Activated CD8-positive, alpha-beta T cell treated with anti-CD3 and anti-CD28 coated beads for 36 hours (primary cell): ENCODE measurements at regions not wholly inside any gene's neighbourhood (a gene's known extent, or its start where the extent isn't known, plus 50 kb on each side); places are given as distances from the start of the nearest gene placed in this dataset.

Source experiments
- ATAC-seq: fragments of 200-7000 bp; cut with Tn5 transposase; one replicate; pipeline ENCODE4 v1.10.0; 2021; ENCODE audit warnings: mild to moderate bottlenecking, moderate library complexity
- CTCF ChIA-PET: fragments of 350-600 bp; sonication (Branson Sonifier 250); formaldehyde crosslinking; loops from one replicate; lab custom pipeline; 2021; ENCODE audit warnings: antibody characterized with exemption; lab: Charles Lee
- POLR2A ChIA-PET: fragments of 350-600 bp; sonication (Branson Sonifier 250); formaldehyde crosslinking; loops from one replicate; lab custom pipeline; 2021; ENCODE audit warnings: antibody characterized with exemption; lab: Charles Lee
- DNase-seq: peaks from one replicate; pipeline ENCODE4 v3.0.0-alpha.2; 2020
- H3K27ac Mint-ChIP-seq: one replicate; pipeline ENCODE4 v1.8.0; 2021; ENCODE audit warnings: mild to moderate bottlenecking, mixed read lengths
- H3K27me3 Mint-ChIP-seq: one replicate; pipeline ENCODE4 v1.8.0; 2021; ENCODE audit warnings: mixed read lengths
- H3K36me3 Mint-ChIP-seq: one replicate; pipeline ENCODE4 v1.8.0; 2021; ENCODE audit warnings: low read depth, mixed read lengths
- H3K4me1 Mint-ChIP-seq: one replicate; pipeline ENCODE4 v1.8.0; 2021; ENCODE audit warnings: low read depth, mixed read lengths
- H3K4me3 Mint-ChIP-seq: one replicate; pipeline ENCODE4 v1.8.0; 2021; ENCODE audit warnings: mild to moderate bottlenecking, moderate library complexity, mixed read lengths
- H3K9me3 Mint-ChIP-seq: one replicate; pipeline ENCODE4 v1.8.0; 2021; ENCODE audit warnings: mixed read lengths
- CTCF ChIP-seq: fragments of 200-600 bp; IDR thresholded peaks from one replicate; pipeline ENCODE4 v1.8.0; 2022; ENCODE audit warnings: antibody characterized with exemption, mild to moderate bottlenecking
- intact Hi-C: fragments of 100-400 bp; cut with micrococcal nuclease; formaldehyde crosslinking; loops from one replicate; pipeline ENCODE4 v1.10.0; 2022

GRCh38 chr5:115398719-115399118 is 102.3 kb upstream of the CCDC112 start:
- intact Hi-C loops, result no loop called here
- POLR2A ChIA-PET, result no interaction called here
- ATAC-seq (no peak), DNase-seq (no peak)
- TF ChIP-seq CTCF, result no peak
- no peaks in the 10 kb centered on the region for H3K9me3 Mint-ChIP-seq
- CTCF ChIA-PET, result no interaction called here
- H3K27ac Mint-ChIP-seq, result no peak overlapping the region
- no peaks in the 10 kb centered on the region for H3K27me3 Mint-ChIP-seq
- no peak overlapping the region for H3K4me3 Mint-ChIP-seq
- no peaks in the 10 kb centered on the region for H3K36me3 Mint-ChIP-seq
- no peaks in the 10 kb centered on the region for H3K4me1 Mint-ChIP-seq

GRCh38 chr5:115396688-115397087 is 100.2 kb upstream of the CCDC112 start:
- no peak for DNase-seq
- TF ChIP-seq CTCF, result no peak
- POLR2A ChIA-PET, result no interaction called here
- Mint-ChIP-seq H3K4me3 (no peak overlapping the region), H3K36me3 (no peaks in the 10 kb centered on the region), H3K9me3 (no peaks in the 10 kb centered on the region), H3K4me1 (no peaks in the 10 kb centered on the region), H3K27ac (no peak overlapping the region), H3K27me3 (no peaks in the 10 kb centered on the region)
- intact Hi-C loops, result no loop called here
- no peak for ATAC-seq
- CTCF ChIA-PET, result no interaction called here

GRCh38 chr5:115396081-115396480 is 99.6 kb upstream of the CCDC112 start:
- H3K27ac Mint-ChIP-seq, result no peak overlapping the region
- ChIA-PET POLR2A (no interaction called here), CTCF (no interaction called here)
- ATAC-seq, result no peak
- no peaks in the 10 kb centered on the region for H3K27me3 Mint-ChIP-seq
- H3K9me3 Mint-ChIP-seq, result no peaks in the 10 kb centered on the region
- no peaks in the 10 kb centered on the region for H3K36me3 Mint-ChIP-seq
- no peak overlapping the region for H3K4me3 Mint-ChIP-seq
- intact Hi-C loops, result no loop called here
- no peaks in the 10 kb centered on the region for H3K4me1 Mint-ChIP-seq
- no peak for DNase-seq
- no peak for TF ChIP-seq CTCF

- H3K36me3 Mint-ChIP-seq, result no peaks in the 10 kb centered on the region
- H3K27ac Mint-ChIP-seq, result no peak overlapping the region
- ATAC-seq, result no peak
Measured at GRCh38 chr5:115394531-115394930, 98.1 kb upstream of the CCDC112 start.

GRCh38 chr5:115393239-115393638 is 96.8 kb upstream of the CCDC112 start:
- Mint-ChIP-seq H3K36me3 (no peaks in the 10 kb centered on the region), H3K27me3 (no peaks in the 10 kb centered on the region), H3K4me1 (no peaks in the 10 kb centered on the region), H3K27ac (no peak overlapping the region), H3K9me3 (no peaks in the 10 kb centered on the region), H3K4me3 (no peak overlapping the region)
- ChIA-PET CTCF (no interaction called here), POLR2A (no interaction called here)
- TF ChIP-seq CTCF, result no peak
- ATAC-seq (no peak), DNase-seq (no peak)
- intact Hi-C loops, result no loop called here

More at GRCh38 chr5:115394531-115394930, 98.1 kb upstream of the CCDC112 start:
- Mint-ChIP-seq H3K4me3 (no peak overlapping the region), H3K9me3 (no peaks in the 10 kb centered on the region), H3K4me1 (no peaks in the 10 kb centered on the region), H3K27me3 (no peaks in the 10 kb centered on the region)
- ChIA-PET POLR2A (no interaction called here), CTCF (no interaction called here)
- DNase-seq, result no peak
- intact Hi-C loops, result no loop called here
- TF ChIP-seq CTCF, result no peak
